ENCODE measurements at regions not wholly inside any gene's neighbourhood (a gene's known extent, or its start where the extent isn't known, plus 50 kb on each side); places are given as distances from the start of the nearest gene placed in this dataset.

- Histone ChIP-seq H3K79me2 (ENCODE audit: insufficient read depth) (no peaks in the 10 kb centered on the region), H3K27me3 (ENCODE audit: insufficient read depth) (no peaks in the 10 kb centered on the region), H3K4me2 (no peak overlapping the region), H3K4me1 (ENCODE audit: control insufficient read depth in 1 of 2, insufficient read depth in 2 of 2, low read depth in 1 of 2, low read length in 1 of 2) (no peaks in the 10 kb centered on the region), H3K9ac (no peak overlapping the region), H3F3A (replicated peaks; ENCODE audit: insufficient read depth) (no peaks in the 10 kb centered on the region), H3K9me2 (no peaks in the 10 kb centered on the region), H3K27ac (ENCODE audit: low read depth in 2 of 2, low read length in 1 of 2) (no peak overlapping the region), H4K20me1 (ENCODE audit: insufficient read depth) (no peaks in the 10 kb centered on the region), H2AFZ (ENCODE audit: low read depth) (no peak overlapping the region), H3K9me3 (no peaks in the 10 kb centered on the region), H3K4me3 (ENCODE audit: low read depth in 2 of 2, low read length in 1 of 2) (no peak overlapping the region), H3K36me3 (replicated peaks in 1 of 2; ENCODE audit: control insufficient read depth in 1 of 2, insufficient read depth in 2 of 2, low read length in 1 of 2) (no peaks in the 10 kb centered on the region)
- WGBS (ENCODE audit: low lambda C conversion rate), result 80% methylated on average over 4 of the region's 4 CpGs
- ChIA-PET CTCF (no interaction called here), POLR2A (no interaction called here)
- no peak for DNase-seq
- TF ChIP-seq TEAD4 (IDR thresholded peaks at IDR 0.05; ENCODE audit: borderline replicate concordance, insufficient read depth) (no peak), PBX3 (IDR thresholded peaks at IDR 0.05) (no peak), RAD21 (IDR thresholded peaks at IDR 0.05; ENCODE audit: low read length) (no peak), YY1 (IDR thresholded peaks at IDR 0.05; ENCODE audit: low read depth) (no peak), ZBTB33 (IDR thresholded peaks at IDR 0.05; ENCODE audit: borderline replicate concordance, low read depth) (no peak), RXRA (IDR thresholded peaks at IDR 0.05; ENCODE audit: borderline replicate concordance, low read depth) (no peak), SMC3 (IDR thresholded peaks at IDR 0.05; ENCODE audit: low read depth, low read length) (no peak), GATA2 (CRISPR knock-in tag; IDR thresholded peaks at IDR 0.05) (no peak), FOXM1 (IDR thresholded peaks at IDR 0.05; ENCODE audit: low read depth) (no peak), TCF12 (IDR thresholded peaks at IDR 0.05) (no peak), IRF3 (IDR thresholded peaks at IDR 0.05; ENCODE audit: low read depth, low read length) (no peak), USF1 (IDR thresholded peaks at IDR 0.05; ENCODE audit: borderline replicate concordance, low read depth) (no peak), REST (IDR thresholded peaks at IDR 0.05; ENCODE audit: low read depth, low read length) (no peak), MAX (IDR thresholded peaks at IDR 0.05; ENCODE audit: low read depth) (no peak), MEF2A (IDR thresholded peaks at IDR 0.05; ENCODE audit: borderline replicate concordance, low read depth) (no peak), NRF1 (IDR thresholded peaks at IDR 0.05; ENCODE audit: low read depth, low read length) (no peak), ELF1 (IDR thresholded peaks at IDR 0.05) (no peak)
These were observed 458.8 kb downstream of the SETBP1 start for GRCh38 chr18:45139478-45139877.

All from SK-N-SH (cell line).